ENCODE measurements at regions not wholly inside any gene's neighbourhood (a gene's known extent, or its start where the extent isn't known, plus 50 kb on each side); places are given as distances from the start of the nearest gene placed in this dataset.

GRCh38 chr1:229019663-229020271, 251.1 kb upstream of the RAB4A start (continued):
- TF ChIP-seq TEAD3 (CRISPR knock-in tag; optimal IDR thresholded peaks at IDR 0.05; ENCODE audit: borderline replicate concordance) (peak; percentile 19), MAZ (IDR thresholded peaks at IDR 0.05; ENCODE audit: borderline replicate concordance, low read depth, low read length) (no peak), MAZ (CRISPR knock-in tag; IDR thresholded peaks at IDR 0.05; ENCODE audit: low read depth) (no peak), IKZF1 (IDR thresholded peaks at IDR 0.05) (no peak), SIN3B (IDR thresholded peaks at IDR 0.05; ENCODE audit: low read length) (no peak), ZNF3 (CRISPR knock-in tag; IDR thresholded peaks at IDR 0.05) (no peak), TRIM24 (CRISPR knock-in tag; IDR thresholded peaks at IDR 0.05) (no peak), ZMAT5 (CRISPR knock-in tag; IDR thresholded peaks at IDR 0.05; ENCODE audit: borderline replicate concordance, low read depth) (no peak), THAP7 (CRISPR knock-in tag; IDR thresholded peaks at IDR 0.05) (no peak), SYNCRIP (IDR thresholded peaks at IDR 0.05; ENCODE audit: insufficient read depth, low read depth, low read length) (no peak), ZNF790 (CRISPR knock-in tag; IDR thresholded peaks at IDR 0.05; ENCODE audit: borderline replicate concordance) (no peak), CCAR2 (optimal IDR thresholded peaks at IDR 0.05; ENCODE audit: low read depth, low read length) (no peak), ATF3 (CRISPR knock-in tag; IDR thresholded peaks at IDR 0.05) (no peak)
- TF ChIP-seq, protein P1, sequence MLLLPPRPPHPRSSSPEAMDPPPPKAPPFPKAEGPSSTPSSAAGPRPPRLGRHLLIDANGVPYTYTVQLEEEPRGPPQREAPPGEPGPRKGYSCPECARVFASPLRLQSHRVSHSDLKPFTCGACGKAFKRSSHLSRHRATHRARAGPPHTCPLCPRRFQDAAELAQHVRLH (CRISPR knock-in tag; IDR thresholded peaks at IDR 0.05; ENCODE audit: borderline replicate concordance, low read depth) = no peak
- TF ChIP-seq, protein P2, sequence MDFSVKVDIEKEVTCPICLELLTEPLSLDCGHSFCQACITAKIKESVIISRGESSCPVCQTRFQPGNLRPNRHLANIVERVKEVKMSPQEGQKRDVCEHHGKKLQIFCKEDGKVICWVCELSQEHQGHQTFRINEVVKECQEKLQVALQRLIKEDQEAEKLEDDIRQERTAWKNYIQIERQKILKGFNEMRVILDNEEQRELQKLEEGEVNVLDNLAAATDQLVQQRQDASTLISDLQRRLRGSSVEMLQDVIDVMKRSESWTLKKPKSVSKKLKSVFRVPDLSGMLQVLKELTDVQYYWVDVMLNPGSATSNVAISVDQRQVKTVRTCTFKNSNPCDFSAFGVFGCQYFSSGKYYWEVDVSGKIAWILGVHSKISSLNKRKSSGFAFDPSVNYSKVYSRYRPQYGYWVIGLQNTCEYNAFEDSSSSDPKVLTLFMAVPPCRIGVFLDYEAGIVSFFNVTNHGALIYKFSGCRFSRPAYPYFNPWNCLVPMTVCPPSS (IDR thresholded peaks at IDR 0.05) = no peak
- TF ChIP-seq, protein P3, sequence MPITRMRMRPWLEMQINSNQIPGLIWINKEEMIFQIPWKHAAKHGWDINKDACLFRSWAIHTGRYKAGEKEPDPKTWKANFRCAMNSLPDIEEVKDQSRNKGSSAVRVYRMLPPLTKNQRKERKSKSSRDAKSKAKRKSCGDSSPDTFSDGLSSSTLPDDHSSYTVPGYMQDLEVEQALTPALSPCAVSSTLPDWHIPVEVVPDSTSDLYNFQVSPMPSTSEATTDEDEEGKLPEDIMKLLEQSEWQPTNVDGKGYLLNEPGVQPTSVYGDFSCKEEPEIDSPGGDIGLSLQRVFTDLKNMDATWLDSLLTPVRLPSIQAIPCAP (CRISPR knock-in tag; IDR thresholded peaks at IDR 0.05; ENCODE audit: low read depth) = 0 out of 2 replicates have a peak, but pooled peaks have one; percentile 43

All from HepG2 (cell line).